ENCODE measurements at regions not wholly inside any gene's neighbourhood (a gene's known extent, or its start where the extent isn't known, plus 50 kb on each side); places are given as distances from the start of the nearest gene placed in this dataset.

- TF ChIP-seq, protein P1, sequence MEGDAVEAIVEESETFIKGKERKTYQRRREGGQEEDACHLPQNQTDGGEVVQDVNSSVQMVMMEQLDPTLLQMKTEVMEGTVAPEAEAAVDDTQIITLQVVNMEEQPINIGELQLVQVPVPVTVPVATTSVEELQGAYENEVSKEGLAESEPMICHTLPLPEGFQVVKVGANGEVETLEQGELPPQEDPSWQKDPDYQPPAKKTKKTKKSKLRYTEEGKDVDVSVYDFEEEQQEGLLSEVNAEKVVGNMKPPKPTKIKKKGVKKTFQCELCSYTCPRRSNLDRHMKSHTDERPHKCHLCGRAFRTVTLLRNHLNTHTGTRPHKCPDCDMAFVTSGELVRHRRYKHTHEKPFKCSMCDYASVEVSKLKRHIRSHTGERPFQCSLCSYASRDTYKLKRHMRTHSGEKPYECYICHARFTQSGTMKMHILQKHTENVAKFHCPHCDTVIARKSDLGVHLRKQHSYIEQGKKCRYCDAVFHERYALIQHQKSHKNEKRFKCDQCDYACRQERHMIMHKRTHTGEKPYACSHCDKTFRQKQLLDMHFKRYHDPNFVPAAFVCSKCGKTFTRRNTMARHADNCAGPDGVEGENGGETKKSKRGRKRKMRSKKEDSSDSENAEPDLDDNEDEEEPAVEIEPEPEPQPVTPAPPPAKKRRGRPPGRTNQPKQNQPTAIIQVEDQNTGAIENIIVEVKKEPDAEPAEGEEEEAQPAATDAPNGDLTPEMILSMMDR (conservative IDR thresholded peaks at IDR 0.05 in 1 of 2, IDR thresholded peaks at IDR 0.05 in 1 of 2; ENCODE audit: low read depth in 1 of 2, low read length in 2 of 2), result no peak
- no peak for TF ChIP-seq EZH2 (IDR thresholded peaks at IDR 0.05; ENCODE audit: low read length, missing control alignments)
These were observed 103.7 kb downstream of the GOSR1 start for GRCh38 chr17:30580916-30581315.
